H54 (cell line): ENCODE measurements at regions not wholly inside any gene's neighbourhood (a gene's known extent, or its start where the extent isn't known, plus 50 kb on each side); places are given as distances from the start of the nearest gene placed in this dataset.
"Not testable (repeated sequence)": the region's sequence is repeated elsewhere in the genome, so short reads cannot be mapped to it uniquely, and the experiment has no call there.

ENCODE experiments used
- DNase-seq: peaks from one replicate; pipeline ENCODE4 v3.0.0; 2011; ENCODE audit warnings: low spot score, mixed read lengths; ENCODE audit not compliant: insufficient read length
- FAIRE-seq: peaks from 3 replicates; lab custom pipeline; 2011; peaks lifted over from hg19 to GRCh38; lab: Jason Lieb, UNC
- POLR2A ChIP-seq: IDR thresholded peaks from 2 replicates; pipeline ENCODE4 v1.6.1; 2011; ENCODE audit warnings: low read depth, mild to moderate bottlenecking, low read length

- FAIRE-seq (no peak), DNase-seq (no peak)
- TF ChIP-seq POLR2A = no peak
Measured at GRCh38 chr3:5035113-5035512, 55.9 kb downstream of the BHLHE40 start.

GRCh38 chr3:5035692-5036391 is 56.6 kb downstream of the BHLHE40 start:
- no peak for TF ChIP-seq POLR2A
- DNase-seq (no peak), FAIRE-seq (no peak)

- no peak for TF ChIP-seq POLR2A
- DNase-seq (no peak), FAIRE-seq (no peak)
Measured at GRCh38 chr3:5036392-5036766, 57.1 kb downstream of the BHLHE40 start.

- FAIRE-seq = no peak
- DNase-seq = no peak
- no peak for TF ChIP-seq POLR2A
Measured at GRCh38 chr3:5036858-5037257, 57.6 kb downstream of the BHLHE40 start.

GRCh38 chr3:5039585-5039984 is 60.3 kb downstream of the BHLHE40 start:
- no peak for TF ChIP-seq POLR2A
- no peak for DNase-seq
- FAIRE-seq = no peak

- DNase-seq (no peak), FAIRE-seq (no peak)
- TF ChIP-seq POLR2A = no peak
Measured at GRCh38 chr3:5041315-5041714, 62.1 kb downstream of the BHLHE40 start.

GRCh38 chr3:5045961-5046360 is 66.7 kb downstream of the BHLHE40 start:
- no peak for DNase-seq
- FAIRE-seq = no peak
- TF ChIP-seq POLR2A = no peak

GRCh38 chr3:5047764-5048419 is 68.7 kb downstream of the BHLHE40 start:
- no peak for TF ChIP-seq POLR2A
- DNase-seq (no peak), FAIRE-seq (no peak)

- no peak for FAIRE-seq
Measured at GRCh38 chr3:5051772-5052171, 70.3 kb upstream of the ARL8B start.

GRCh38 chr3:5052247-5052646 is 69.8 kb upstream of the ARL8B start:
- FAIRE-seq (no peak), DNase-seq (no peak)
- no peak for TF ChIP-seq POLR2A

More at GRCh38 chr3:5051772-5052171, 70.3 kb upstream of the ARL8B start:
- TF ChIP-seq POLR2A = no peak
- no peak for DNase-seq

- no peak for TF ChIP-seq POLR2A
- DNase-seq = no peak
- no peak for FAIRE-seq
Measured at GRCh38 chr3:5053021-5053831, 68.9 kb upstream of the ARL8B start.

GRCh38 chr3:5054098-5054497 is 68.0 kb upstream of the ARL8B start:
- no peak for TF ChIP-seq POLR2A
- no peak for FAIRE-seq
- no peak for DNase-seq

- not testable (repeated sequence) for DNase-seq, FAIRE-seq
Measured at GRCh38 chr3:5054579-5054978, 67.5 kb upstream of the ARL8B start.

GRCh38 chr3:5055357-5056110 is 66.6 kb upstream of the ARL8B start:
- TF ChIP-seq POLR2A = no peak
- FAIRE-seq = no peak
- DNase-seq = no peak

- DNase-seq = no peak
- no peak for FAIRE-seq
- no peak for TF ChIP-seq POLR2A
Measured at GRCh38 chr3:5056111-5056391, 66.0 kb upstream of the ARL8B start.
